ENCODE measurements at regions not wholly inside any gene's neighbourhood (a gene's known extent, or its start where the extent isn't known, plus 50 kb on each side); places are given as distances from the start of the nearest gene placed in this dataset.

DNA sequence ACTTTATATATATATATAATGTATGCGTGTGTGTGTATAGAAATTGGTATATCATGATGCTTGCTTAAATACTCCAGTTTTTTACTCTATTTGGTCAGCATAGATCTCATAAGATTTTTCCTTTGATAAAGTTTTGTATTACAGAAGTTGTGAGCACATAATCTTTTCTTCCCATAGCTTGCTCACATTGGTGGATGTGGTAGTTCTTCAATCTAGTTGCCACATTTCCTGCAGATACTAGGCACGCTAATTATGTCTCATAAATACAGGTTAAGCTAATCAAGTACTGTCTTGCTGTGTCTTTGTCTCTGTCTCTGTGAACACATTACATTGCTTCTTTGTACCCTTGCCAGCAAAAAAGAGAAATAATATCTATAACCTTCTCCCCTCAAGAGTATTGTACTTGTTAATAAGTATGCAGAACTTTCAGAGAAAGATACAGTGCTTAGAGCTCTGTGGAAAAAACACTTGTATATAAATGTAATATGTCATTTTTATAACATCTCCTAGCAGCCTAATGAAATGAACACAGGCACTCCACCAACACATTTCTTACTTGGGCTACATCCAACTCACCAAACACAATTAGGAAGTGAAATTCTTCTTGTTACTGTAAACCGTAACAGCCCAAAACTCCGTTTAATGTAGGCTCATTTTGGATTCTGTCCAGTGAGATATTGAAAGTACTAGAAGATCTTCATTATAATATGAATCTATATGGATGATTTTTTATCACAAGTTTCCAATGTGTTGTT, 306.7 kb upstream of the SLC8A1 start:
- TF ChIP-seq, protein P1, sequence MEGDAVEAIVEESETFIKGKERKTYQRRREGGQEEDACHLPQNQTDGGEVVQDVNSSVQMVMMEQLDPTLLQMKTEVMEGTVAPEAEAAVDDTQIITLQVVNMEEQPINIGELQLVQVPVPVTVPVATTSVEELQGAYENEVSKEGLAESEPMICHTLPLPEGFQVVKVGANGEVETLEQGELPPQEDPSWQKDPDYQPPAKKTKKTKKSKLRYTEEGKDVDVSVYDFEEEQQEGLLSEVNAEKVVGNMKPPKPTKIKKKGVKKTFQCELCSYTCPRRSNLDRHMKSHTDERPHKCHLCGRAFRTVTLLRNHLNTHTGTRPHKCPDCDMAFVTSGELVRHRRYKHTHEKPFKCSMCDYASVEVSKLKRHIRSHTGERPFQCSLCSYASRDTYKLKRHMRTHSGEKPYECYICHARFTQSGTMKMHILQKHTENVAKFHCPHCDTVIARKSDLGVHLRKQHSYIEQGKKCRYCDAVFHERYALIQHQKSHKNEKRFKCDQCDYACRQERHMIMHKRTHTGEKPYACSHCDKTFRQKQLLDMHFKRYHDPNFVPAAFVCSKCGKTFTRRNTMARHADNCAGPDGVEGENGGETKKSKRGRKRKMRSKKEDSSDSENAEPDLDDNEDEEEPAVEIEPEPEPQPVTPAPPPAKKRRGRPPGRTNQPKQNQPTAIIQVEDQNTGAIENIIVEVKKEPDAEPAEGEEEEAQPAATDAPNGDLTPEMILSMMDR (IDR thresholded peaks at IDR 0.05; ENCODE audit: low read length): no peak
- TF ChIP-seq EZH2 (optimal IDR thresholded peaks at IDR 0.05; ENCODE audit: low read depth, low read length): no peak
- TF ChIP-seq EZH2phosphoT487 (IDR thresholded peaks at IDR 0.05; ENCODE audit: low read length): no peak

Data from MM.1S (cell line).